Upper lobe of left lung (tissue), 4 donors: ENCODE measurements at regions not wholly inside any gene's neighbourhood (a gene's known extent, or its start where the extent isn't known, plus 50 kb on each side); places are given as distances from the start of the nearest gene placed in this dataset.

Experiments used
- CTCF ChIP-seq, 6 experiments: fragments of 450-650 bp in 4 of 6; fragments of 200-600 bp in 2 of 6; sonication (generic) in 2 of 6; IDR thresholded peaks; one replicate each; pipeline ENCODE4 v1.5.1; 2016 to 2019; ENCODE audit warnings: antibody characterized with exemption in 6 of 6
- POLR2A ChIP-seq, 4 donors: fragments of 450-650 bp; IDR thresholded peaks; one replicate each; pipeline ENCODE4 v1.5.1; 2016 to 2017; ENCODE audit warnings: antibody characterized with exemption in 4 of 4, mild to moderate bottlenecking in 2 of 4
- POLR2AphosphoS5 ChIP-seq, 2 donors: sonication (generic); formaldehyde crosslinking; IDR thresholded peaks; one replicate each; pipeline ENCODE4 v1.5.1; 2017; ENCODE audit warnings: antibody characterized with exemption in 2 of 2

GRCh38 chr6:66568271-66568670 is 861.2 kb upstream of the EYS start:
- TF ChIP-seq CTCF (IDR thresholded peaks at IDR 0.05) (no peak), POLR2A (IDR thresholded peaks at IDR 0.05) (no peak), POLR2AphosphoS5 (IDR thresholded peaks at IDR 0.05) (no peak)
